ENCODE measurements at regions not wholly inside any gene's neighbourhood (a gene's known extent, or its start where the extent isn't known, plus 50 kb on each side); places are given as distances from the start of the nearest gene placed in this dataset.
"Not testable (repeated sequence)": the region's sequence is repeated elsewhere in the genome, so short reads cannot be mapped to it uniquely, and the experiment has no call there.

DNA sequence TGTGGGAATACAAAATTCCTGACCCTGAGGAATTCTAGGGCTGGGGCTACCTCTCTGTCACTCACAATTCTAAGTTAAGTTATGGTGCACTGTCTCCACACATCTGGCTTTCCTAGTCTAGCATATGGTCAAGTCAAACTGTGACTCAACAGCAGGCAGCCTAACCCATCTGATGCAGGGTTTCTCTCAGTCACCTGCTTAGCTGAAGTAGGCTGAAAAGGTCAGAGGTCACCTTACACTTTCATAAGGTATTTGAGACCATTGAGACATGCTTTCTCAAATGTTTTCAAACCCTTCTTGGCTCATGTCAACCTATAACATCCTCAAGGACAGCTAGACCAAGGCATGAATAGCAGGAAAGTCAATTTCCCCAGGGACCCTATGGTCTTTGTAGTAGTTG, 196.5 kb upstream of the STK26 start:
- DNase-seq (ENCODE audit: low read depth in 2 of 2), result no peak

DNA sequence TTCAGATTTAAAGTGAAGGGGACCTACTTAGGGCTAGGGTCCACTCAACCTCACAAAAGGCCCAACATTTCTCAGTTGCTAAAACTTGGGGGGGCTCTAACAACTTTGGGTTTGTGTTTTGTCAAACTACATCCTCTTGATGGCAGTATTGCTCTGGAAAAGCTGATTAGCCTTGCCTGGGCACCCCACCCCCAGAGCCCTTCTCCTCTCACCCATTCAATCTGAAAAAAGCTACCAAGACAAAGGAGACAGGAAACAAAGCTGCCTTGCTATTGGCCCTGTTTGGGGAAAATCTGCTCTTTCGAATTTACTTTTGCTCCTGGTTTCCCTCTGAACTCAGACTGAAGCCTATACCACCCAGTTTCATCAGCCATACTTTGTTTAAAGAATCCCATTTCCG, 195.2 kb upstream of the STK26 start:
- no peak for DNase-seq (ENCODE audit: low read depth in 2 of 2)

DNA sequence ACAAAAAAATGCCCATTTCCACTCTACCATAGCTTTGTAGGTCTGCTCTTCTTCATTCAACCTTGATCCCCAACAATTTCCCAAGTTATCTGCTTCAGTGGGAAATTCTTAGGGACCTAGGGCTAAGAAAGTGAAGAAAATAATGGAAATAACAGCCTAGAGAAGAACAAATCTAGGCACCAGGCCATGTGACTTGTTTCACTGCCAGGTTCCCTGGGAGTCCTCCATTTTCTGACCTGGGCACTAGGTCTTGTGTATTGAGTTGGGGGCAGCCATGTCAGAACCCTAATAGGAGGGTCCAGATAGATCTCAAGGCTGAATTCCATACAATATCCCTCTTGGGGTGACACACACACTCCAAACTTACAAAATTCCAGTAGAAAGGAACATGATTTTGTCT, 194.6 kb upstream of the STK26 start:
- no peak for DNase-seq (ENCODE audit: low read depth in 2 of 2)

DNA sequence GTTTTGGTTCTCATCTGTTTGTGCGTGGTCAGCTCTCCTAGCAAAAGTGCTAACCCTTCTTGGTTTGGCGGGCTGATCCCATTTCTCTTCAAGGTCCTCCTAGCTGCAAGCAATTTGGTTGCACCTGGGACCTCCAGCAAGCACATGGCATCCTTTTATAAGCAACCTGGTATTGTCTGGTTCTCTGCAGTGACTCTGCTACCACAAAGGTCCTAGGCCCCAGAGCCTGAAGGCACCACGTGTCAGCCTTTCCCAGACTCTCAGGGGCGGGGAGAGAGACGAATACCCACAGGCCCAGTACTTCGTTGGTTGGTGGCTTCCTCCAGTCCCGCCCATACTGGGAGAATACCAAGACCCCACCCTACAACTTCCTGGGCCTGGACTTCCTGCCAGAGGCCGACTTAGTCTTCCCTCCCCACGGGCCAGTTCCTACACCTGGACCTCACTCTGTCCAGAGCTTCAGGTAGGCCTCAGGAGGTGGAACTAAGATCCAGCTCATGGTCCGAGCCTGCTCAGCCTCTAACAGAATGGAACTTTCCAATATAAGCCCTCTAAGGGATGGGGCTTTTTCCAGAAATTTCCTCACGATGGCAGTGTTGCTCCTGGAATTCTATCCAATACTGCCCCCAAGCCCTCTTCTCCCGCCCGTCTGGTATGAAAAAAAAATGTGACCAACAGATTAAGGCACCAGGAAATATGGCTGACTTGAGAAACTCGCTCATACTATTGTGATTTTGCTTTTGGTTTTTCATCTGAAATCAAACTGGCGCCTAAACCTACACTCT, 192.5 kb upstream of the STK26 start:
- peak; percentile 24 to 27 for DNase-seq (ENCODE audit: low read depth in 2 of 2)

DNA sequence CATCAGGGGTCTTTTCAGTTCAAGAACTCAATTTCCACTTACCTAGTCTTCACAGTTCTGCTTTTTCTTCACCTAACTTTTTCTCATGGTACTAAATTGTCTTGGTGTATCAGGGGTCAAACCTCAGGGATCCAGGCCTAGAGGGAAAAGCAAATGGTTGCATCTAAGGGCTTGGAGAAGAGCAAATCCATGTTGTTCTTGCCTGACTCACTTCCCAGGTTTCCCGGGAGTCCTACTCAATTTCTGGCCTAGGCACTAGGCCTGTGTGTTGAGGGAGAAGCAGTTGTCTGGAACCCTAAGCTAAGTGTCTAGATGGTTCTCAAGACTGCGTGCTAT, 191.9 kb upstream of the STK26 start:
- no peak for DNase-seq (ENCODE audit: low read depth in 2 of 2)

DNA sequence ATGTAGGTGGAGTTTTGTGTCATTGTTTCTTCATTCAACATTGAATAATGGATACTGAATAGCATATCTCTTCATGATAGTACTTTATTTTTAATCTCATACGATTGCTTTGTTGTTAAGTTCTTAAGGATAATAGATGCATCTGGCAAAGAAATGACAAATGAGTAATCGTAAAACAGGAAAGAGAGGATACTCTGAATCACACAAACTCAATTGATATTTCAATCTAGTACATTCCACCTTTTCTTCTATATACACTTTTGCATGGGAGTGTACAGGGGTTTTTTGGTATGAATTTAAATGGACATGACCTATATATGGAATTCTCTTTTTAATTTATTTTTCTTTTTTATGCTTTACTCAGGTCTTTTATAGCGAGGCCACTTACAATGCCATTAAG, 186.9 kb upstream of the STK26 start:
- DNase-seq (ENCODE audit: low read depth in 2 of 2), result no peak

DNA sequence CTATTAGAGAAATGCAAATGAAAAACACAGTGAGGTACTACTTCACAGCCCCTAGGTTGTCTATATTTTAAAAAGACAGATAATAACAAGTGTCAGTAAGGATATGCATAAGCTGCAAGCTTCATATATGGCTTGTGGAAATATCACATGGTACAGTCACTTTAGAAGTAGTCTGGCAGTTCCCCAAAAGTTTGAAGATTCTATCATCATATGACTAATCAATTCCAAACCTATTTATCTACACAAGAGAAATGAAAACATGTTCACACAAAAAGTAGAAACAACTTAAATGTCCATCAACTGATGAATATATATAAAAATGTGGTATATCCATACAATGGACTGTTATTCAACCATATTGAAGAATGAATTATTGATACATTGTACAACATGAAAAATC, 185.8 kb upstream of the STK26 start:
- DNase-seq (ENCODE audit: low read depth in 2 of 2), result no peak

DNA sequence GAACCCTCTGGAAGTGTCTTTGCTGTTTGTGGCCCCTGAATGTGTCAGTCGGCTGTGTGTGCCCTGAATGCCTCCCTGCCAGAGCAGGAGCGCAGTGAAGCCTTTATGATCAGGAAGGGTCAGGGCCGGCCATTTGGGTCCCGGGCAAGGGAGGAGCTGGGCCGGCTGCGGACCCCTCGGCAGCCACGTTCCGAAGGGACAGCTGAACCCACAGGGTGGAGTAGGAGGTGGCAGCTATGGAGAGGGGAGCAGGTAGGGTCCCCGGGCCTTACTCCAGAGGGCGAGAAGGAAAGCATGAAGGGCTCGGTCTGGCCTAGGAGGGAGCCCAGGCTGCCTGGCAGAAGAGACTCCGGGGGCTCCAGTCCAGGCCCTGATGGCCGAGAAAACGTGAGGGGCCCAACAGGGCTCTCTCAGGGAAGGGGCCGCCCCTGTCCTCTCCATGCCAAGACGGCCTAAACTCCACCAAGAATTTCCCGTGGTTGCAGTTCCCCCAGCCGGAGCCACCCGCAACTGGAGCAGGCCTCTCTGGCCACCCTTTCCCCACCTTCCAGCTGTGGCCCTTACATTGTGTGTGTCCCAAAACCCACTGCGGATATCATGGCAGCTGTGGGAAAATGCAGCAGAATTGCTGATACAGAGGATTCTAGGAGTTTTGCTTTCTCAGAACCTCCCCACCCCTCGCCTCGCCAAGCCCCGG, 182.2 kb upstream of the STK26 start:
- no peak for DNase-seq (ENCODE audit: low read depth in 2 of 2)

DNA sequence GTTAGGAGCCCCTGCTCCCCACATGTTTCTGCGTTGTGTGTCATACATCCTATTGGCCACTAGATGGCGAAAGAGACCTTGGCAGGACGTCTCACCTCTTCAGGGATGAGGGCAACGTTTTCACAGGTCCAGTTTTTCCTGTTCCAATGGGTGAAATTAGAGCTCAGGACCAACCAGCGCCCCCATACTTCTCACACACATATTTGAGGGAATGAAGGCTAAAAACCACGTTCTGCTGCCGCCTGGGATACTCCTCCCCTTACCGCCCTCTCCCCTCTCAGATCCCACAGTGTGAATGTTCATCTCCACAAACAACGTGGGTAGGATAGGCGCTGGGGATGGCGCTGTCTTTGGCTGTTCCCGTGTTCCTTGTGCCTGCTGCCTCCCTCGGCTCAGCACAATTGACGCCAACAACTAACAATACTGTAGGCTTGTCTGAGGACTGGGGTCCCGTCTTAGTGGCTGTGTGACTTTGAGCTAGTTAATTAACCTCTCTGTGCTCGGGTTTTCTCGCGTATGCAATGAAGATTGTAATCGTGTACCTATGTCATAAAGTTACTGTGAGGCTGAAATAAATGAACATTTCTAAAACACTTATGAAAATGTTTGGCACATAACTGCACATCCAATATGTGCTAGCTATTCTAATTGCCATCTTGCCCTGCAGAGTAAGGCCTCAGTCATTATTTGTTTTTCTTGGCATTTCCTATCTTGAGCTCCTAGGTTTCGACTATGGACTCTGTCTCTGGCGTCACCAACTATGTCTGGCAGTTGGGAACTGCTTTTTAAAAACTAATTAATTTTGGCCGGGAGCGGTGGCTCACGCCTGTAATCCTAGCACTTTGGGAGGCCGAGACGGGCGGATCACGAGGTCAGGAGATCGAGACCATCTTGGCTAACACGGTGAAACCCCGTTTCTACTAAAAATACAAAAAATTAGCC, 181.3 kb upstream of the STK26 start:
- DNase-seq (ENCODE audit: low read depth in 2 of 2), result peak in 1 of 2 experiments; percentile 14

DNA sequence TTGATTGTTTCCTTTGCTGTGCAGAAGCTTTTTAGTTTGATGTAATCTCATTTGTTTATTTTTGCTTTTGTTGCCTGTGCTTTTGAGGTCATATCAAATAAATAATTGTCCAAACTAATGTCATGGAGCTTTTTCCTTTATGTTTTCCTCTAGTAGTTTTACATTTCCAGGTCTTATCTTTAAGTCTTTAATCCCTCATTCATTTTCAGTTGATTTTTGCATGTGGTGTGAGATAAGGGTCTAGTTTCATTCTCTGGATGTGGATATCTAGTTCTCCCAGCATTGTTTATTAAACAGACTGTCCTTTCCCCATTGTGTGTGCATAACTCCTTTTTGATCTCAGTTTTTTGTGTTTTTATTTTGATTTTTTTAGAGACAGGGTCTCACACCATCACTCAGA, 179.1 kb upstream of the STK26 start:
- no peak for DNase-seq (ENCODE audit: low read depth in 2 of 2)

DNA sequence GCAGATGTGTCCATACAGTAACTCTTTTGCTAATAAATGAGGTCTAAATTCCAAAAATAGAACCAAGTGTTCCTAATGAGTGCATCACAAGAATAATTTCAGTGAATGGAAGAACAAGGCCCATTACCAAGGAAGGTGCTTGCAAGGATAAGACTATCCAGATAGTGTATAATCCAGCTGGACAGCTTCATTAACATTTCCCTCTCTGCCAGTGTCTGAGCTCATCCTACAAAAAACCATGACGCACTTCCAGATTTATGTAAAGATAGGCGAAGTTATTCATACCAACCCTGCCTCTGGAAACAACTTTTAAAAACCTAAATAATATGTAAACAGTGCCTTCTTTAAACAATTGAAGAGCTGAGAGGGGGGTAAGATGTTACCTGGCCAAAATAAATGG, 177.9 kb upstream of the STK26 start:
- no peak for DNase-seq (ENCODE audit: low read depth in 2 of 2)

DNA sequence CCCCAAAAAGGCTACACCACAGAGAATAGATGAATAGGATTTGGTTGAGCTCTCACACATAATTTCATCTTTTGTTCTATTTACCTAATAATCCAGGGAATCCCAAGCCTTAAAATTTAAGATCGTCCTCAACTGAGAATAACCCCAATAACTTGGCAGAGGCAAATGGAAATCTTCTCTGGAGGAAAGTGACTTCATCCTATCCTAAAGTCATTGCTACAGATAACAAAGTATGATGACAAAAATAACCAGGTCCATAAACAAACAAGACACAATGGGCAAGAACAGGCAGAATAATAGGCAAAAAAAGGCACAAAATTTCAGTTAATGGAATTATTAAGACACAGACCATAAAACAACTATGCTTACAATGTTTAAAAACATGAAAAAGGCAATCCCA, 177.3 kb upstream of the STK26 start:
- DNase-seq (ENCODE audit: low read depth in 2 of 2), result no peak

DNA sequence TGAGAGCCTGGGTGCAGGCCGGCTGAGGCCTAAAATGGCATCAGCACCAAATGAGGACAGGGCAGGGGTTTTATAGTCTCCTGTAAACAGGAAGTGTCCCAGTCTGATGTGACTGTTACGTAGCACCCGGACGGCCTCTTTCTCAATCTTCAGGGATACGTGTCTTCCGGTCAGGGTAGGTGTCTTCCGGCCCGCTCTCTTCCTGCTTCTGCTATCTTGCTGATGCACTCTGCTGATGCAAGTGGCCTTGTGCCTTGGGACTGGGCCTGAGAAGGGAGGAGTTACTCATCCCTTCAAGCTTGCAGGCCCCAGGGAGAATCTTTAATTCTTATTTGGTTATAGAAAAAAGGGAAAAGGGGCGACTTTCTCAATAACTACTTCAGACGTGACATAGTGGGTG, 172.1 kb upstream of the STK26 start:
- not testable (repeated sequence) for DNase-seq (ENCODE audit: low read depth in 2 of 2)

DNA sequence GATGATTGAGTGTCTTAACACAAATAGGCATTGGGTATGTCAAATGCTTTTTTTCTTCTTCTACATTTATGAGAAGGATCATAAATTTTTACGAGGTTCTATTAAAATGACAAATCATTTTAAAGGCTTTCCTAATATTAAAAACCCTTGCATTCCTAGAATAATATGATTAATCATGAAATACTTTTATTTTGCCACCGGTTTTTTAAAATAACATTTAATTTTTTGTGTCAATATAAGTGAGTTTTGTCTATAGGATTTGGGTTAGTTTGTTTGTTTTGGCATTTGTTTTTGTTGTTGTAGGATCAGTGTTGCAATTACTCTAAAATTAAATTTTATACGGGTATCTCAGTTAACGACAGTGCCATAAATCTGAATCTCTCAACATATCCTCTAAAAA, 169.7 kb upstream of the STK26 start:
- no peak for DNase-seq (ENCODE audit: low read depth in 2 of 2)

DNA sequence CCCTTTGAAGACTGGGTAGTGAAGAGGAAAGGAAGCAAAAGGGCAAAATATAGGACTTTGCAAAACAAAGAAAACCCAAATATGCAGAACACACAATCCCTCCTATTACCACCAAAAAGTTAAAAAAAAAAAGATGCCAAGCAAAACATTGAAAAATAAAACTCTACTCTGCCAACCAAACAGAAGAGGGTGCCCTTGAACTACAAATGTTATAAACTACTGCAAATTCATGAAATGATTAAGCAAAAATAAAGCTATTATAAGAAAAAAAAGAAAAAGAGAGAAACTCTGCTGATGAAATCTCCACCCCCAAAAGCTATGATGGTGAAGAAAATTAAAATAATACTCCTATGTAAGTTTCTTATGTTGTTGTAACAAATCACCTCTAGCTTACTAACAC, 168.5 kb upstream of the STK26 start:
- no peak for DNase-seq (ENCODE audit: low read depth in 2 of 2)

DNA sequence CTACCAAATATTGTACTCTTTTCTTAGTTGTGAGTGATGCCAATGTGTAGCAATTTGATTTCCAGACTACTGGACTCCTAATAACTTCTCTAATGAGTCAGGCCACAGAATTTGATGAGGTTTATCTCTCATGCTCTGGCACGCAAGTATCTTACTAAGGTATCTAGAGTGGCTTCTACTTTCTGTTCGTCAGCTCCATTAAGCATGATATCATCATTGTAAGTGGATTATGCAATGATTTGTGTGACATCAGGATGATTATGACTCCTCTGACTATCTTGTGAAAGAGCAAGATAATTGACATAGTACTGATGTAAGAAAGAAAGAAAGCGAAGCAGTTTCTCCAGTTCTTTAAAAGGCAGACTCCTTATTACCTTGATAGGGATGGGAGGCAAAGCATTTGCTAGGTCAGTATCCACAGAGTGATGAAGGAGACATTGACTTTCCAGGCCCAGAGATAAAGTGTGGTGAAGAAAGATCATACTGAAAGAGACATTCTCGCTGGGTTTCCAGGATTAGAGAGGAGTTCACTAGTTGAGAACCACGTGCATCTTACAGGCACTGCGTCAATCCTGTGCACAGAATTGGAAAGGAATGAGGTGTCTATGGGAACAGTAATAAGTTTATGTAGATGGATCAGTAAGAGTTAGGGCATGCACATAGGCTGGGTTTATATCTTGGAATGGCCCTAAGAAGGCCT, 161.9 kb upstream of the STK26 start:
- DNase-seq (ENCODE audit: low read depth in 2 of 2), result no peak

DNA sequence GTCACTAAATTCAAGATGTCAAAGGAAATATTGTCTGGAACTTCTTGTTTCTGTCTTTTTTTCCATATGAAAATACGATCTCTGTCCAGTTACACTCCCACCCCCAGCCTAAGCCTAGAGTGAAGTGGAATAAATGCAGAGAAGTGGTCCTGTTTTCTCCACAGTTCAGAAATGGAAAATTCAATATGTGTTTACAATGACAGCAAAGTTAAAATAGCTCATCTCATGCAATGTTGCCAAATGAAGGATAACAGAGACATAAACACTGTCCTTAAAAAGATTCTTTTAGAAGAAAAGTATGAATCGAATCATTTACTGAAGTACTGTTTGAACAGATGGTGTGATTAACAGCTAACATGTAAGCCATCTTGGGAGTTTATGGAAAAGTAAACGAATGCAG, 160.8 kb upstream of the STK26 start:
- DNase-seq (ENCODE audit: low read depth in 2 of 2), result no peak

DNA sequence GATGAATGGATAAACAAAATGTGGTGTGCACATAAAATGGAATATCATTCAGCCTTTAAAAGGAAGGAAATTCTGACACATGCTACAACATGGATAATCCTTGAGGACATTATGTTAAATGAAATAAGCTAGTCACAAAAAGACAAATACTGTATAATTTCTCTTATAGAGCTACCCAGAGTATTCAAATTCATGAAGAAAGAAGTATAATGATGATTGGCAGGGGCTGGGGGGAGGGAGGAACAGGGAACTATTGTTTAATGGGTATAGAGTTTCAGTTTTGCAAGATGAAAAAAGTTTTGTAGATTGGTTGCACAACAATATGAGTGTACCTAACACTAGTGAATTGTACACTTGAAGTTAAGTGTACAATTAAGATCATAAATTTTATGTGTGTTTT, 153.9 kb upstream of the STK26 start:
- DNase-seq (ENCODE audit: low read depth in 2 of 2), result no peak

DNA sequence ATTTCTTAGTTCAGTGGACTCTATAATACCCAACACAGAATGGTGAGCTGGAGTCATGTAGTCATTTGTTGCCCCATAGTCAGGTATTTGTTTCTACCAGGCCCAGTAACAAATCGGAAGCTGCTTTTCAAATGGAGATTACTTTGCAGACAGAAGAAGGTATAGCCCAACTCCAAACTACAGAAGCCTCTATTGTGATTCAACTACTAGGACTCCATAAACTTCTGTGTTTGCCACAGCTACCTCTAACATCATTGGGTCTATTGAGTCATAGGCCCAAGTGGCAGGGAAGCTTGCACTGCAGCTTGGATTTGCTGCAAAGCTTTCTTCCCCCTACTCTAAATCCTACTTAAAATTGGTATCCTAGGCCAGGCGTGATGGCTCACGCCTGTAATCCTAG, 148.8 kb upstream of the STK26 start:
- no peak for DNase-seq (ENCODE audit: low read depth in 2 of 2)

DNA sequence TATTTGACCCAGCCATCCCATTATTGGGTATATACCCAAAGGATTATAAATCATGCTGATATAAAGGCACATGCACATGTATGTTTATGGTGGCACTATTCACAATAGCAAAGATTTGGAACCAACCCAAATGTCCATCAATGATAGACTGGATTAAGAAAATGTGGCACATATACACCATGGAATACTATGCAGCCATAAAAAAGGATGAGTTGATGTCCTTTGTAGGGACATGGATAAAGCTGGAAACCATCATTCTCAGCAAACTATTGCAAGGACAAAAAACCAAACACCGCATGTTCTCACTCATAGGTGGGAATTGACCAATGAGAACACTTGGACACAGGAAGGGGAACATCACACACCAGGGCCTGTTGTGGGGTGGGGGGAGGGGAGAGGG, 147.3 kb upstream of the STK26 start:
- not testable (repeated sequence) for DNase-seq (ENCODE audit: low read depth in 2 of 2)

DNA sequence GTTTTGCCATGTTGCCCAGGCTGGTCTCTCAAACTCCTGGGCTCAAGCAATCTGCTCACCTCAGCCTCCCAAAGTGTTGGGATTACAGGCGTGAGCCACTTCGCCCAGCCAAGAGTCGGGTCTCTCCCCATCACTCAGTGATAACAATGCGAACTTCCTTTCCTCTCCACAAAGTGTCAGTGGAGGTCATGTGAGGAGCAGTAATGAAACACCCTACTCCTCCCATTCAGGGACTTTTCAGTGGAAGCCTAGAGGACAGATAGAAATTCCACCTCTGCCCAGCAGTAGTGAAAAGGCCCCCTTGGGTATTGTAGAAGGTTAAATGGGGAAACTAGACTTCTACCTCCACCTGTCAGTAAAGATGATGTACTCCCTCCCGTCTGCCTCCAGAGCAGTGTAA, 141.9 kb upstream of the STK26 start:
- no peak for DNase-seq (ENCODE audit: low read depth in 2 of 2)

DNA sequence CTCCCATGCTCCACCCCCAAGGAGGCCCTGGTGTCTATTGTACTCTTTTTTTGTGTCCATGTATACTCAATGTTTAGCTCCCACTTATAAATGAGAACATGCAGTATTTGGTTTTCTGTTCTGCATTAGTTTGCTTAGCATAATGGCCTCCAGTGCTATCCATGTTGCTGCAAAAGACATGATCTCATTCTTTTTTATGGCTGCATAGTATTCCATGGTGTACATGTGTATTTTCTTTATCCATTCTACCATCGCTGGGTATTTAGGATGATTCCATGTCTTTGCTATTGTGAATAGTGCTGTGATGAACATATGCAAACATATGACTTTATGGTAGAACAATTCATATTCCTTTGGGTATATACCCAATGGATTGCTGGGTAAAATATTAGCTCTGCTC, 138.1 kb upstream of the STK26 start:
- DNase-seq (ENCODE audit: low read depth in 2 of 2), result not testable (repeated sequence)
